ENCODE measurements at regions not wholly inside any gene's neighbourhood (a gene's known extent, or its start where the extent isn't known, plus 50 kb on each side); places are given as distances from the start of the nearest gene placed in this dataset.

DNA sequence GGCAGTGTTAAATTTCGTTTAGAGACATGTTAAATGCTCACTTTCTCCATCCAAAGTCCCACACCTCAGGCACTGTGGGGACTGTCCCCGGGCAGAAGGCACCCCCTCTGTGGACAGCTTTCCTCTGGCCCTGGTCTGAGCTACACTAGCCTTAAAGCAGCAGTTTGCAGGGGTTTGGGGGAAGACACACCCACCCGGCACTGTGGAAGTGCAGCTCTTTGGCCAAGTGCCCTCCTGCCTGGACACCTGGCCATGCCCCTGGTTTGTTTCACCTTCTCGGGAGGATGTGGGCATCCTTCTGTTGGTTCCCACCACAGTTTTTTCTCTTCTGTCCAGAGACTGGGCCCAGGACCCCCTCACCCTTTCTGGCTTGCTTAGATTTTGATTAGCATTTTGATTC, 1254.7 kb downstream of the BRD1 start:
- Histone ChIP-seq H2AK9ac (replicated peaks; ENCODE audit: low read depth, low read length, poor library complexity) (no peak overlapping the region), H4K20me1 (ENCODE audit: insufficient read depth, low read length) (no peaks in the 10 kb centered on the region), H2BK5ac (ENCODE audit: low read depth, low read length, poor library complexity, severe bottlenecking) (no peak overlapping the region), H3K4ac (ENCODE audit: low read depth, low read length) (no peak overlapping the region), H2AK5ac (ENCODE audit: low read depth, low read length) (no peak overlapping the region), H3K4me1 (ENCODE audit: control insufficient read depth, insufficient read depth, low read length) (no peaks in the 10 kb centered on the region), H2AFZ (replicated peaks; ENCODE audit: low read length, poor library complexity) (no peak overlapping the region), H3K23ac (ENCODE audit: low read depth, low read length) (no peak overlapping the region), H3K27ac (ENCODE audit: insufficient read depth, low read length) (no peak overlapping the region), H3K18ac (ENCODE audit: low read depth, low read length) (no peak overlapping the region), H3K79me1 (ENCODE audit: low read depth in 1 of 2, low read length in 2 of 2) (no peaks in the 10 kb centered on the region), H3K9ac (ENCODE audit: low read depth, low read length) (no peak overlapping the region), H2BK120ac (ENCODE audit: low read depth, low read length) (no peak overlapping the region), H3K9me1 (ENCODE audit: insufficient read depth, low read length) (no peaks in the 10 kb centered on the region), H3K36me3 (ENCODE audit: control insufficient read depth, insufficient read depth, low read length) (no peaks in the 10 kb centered on the region), H3K14ac (replicated peaks; ENCODE audit: low read depth, low read length) (no peak overlapping the region), H4K91ac (ENCODE audit: insufficient read depth, low read depth, low read length) (no peak overlapping the region), H3K27me3 (ENCODE audit: control insufficient read depth, insufficient read depth, low read length) (no peaks in the 10 kb centered on the region; the same call in 1 of the 2 replicates), H3K9me3 (ENCODE audit: control insufficient read depth, insufficient read depth, low read length) (peaks cover 34% of the 10 kb centered on the region), H2BK20ac (ENCODE audit: low read depth, low read length) (no peak overlapping the region), H3K56ac (ENCODE audit: extremely low read depth, insufficient read depth, low read length) (no peak overlapping the region), H4K5ac (ENCODE audit: low read depth, low read length) (no peak overlapping the region), H3K4me3 (ENCODE audit: insufficient read depth, low read depth, low read length) (no peak overlapping the region), H2BK15ac (ENCODE audit: low read depth, low read length) (no peak overlapping the region), H4K8ac (ENCODE audit: low read depth in 2 of 2, low read length in 2 of 2) (no peak overlapping the region), H3K4me2 (ENCODE audit: low read depth, low read length) (no peak overlapping the region)
- no peak for DNase-seq
- TF ChIP-seq MAFK (IDR thresholded peaks at IDR 0.05; ENCODE audit: low read depth, low read length) (no peak), RFX5 (IDR thresholded peaks at IDR 0.05; ENCODE audit: low read depth, low read length) (no peak), MAZ (IDR thresholded peaks at IDR 0.05; ENCODE audit: borderline replicate concordance, low read depth, low read length) (no peak), BHLHE40 (IDR thresholded peaks at IDR 0.05; ENCODE audit: low read depth, low read length) (no peak)
- TF ChIP-seq, protein P1, sequence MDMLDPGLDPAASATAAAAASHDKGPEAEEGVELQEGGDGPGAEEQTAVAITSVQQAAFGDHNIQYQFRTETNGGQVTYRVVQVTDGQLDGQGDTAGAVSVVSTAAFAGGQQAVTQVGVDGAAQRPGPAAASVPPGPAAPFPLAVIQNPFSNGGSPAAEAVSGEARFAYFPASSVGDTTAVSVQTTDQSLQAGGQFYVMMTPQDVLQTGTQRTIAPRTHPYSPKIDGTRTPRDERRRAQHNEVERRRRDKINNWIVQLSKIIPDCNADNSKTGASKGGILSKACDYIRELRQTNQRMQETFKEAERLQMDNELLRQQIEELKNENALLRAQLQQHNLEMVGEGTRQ (IDR thresholded peaks at IDR 0.05; ENCODE audit: low read depth, low read length), result no peak
- WGBS, 2 experiments (ENCODE audit: extremely low coverage in 2 of 2, insufficient read length in 1 of 2), result no CpG with 5 or more reads among the region's 4 CpGs
- in situ Hi-C loops (cut with MboI; ENCODE audit: low sequenced_read_pairs) (no loop called here), dilution Hi-C loops (cut with HindIII; ENCODE audit: low sequenced_read_pairs, unreplicated experiment) (no loop called here), intact Hi-C loops (cut with micrococcal nuclease) (no loop called here)
- ATAC-seq (ENCODE audit: low read depth), result no peak
- CTCF ChIA-PET, result no interaction called here
- POLR2A ChIA-PET (ENCODE audit: unreplicated experiment), result no interaction called here
- no TSS peak for BruUV-seq (replicated peaks)

Data from IMR-90 (cell line).